Choroid plexus epithelial cell (primary cell): ENCODE measurements at regions not wholly inside any gene's neighbourhood (a gene's known extent, or its start where the extent isn't known, plus 50 kb on each side); places are given as distances from the start of the nearest gene placed in this dataset.

Source experiments
- DNase-seq: peaks from one replicate; pipeline ENCODE4 v3.0.0-alpha.2; 2010; ENCODE audit warnings: low read depth
- H3K4me3 ChIP-seq: 2 replicates; pipeline ENCODE4 v1.5.1; 2011; ENCODE audit warnings: low read depth, mild to moderate bottlenecking, control low read depth, low read length, moderate library complexity
- TF ChIP-seq, protein P1 (sequence below): conservative IDR thresholded peaks from 2 replicates; pipeline ENCODE4 v1.5.1; 2011; ENCODE audit warnings: low read depth, mild to moderate bottlenecking, control low read depth, inconsistent platforms, low read length, moderate library complexity

GRCh38 chr5:175765858-175766257 lies 105.5 kb upstream of the CPLX2 start:
- no peak for DNase-seq
- TF ChIP-seq, protein P1, sequence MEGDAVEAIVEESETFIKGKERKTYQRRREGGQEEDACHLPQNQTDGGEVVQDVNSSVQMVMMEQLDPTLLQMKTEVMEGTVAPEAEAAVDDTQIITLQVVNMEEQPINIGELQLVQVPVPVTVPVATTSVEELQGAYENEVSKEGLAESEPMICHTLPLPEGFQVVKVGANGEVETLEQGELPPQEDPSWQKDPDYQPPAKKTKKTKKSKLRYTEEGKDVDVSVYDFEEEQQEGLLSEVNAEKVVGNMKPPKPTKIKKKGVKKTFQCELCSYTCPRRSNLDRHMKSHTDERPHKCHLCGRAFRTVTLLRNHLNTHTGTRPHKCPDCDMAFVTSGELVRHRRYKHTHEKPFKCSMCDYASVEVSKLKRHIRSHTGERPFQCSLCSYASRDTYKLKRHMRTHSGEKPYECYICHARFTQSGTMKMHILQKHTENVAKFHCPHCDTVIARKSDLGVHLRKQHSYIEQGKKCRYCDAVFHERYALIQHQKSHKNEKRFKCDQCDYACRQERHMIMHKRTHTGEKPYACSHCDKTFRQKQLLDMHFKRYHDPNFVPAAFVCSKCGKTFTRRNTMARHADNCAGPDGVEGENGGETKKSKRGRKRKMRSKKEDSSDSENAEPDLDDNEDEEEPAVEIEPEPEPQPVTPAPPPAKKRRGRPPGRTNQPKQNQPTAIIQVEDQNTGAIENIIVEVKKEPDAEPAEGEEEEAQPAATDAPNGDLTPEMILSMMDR, result no peak
- H3K4me3 ChIP-seq, result no peak overlapping the region

- H3K4me3 ChIP-seq, result no peak overlapping the region
- TF ChIP-seq, protein P1, result no peak
- no peak for DNase-seq
Measured at GRCh38 chr5:175766963-175767362, 104.4 kb upstream of the CPLX2 start.

DNA sequence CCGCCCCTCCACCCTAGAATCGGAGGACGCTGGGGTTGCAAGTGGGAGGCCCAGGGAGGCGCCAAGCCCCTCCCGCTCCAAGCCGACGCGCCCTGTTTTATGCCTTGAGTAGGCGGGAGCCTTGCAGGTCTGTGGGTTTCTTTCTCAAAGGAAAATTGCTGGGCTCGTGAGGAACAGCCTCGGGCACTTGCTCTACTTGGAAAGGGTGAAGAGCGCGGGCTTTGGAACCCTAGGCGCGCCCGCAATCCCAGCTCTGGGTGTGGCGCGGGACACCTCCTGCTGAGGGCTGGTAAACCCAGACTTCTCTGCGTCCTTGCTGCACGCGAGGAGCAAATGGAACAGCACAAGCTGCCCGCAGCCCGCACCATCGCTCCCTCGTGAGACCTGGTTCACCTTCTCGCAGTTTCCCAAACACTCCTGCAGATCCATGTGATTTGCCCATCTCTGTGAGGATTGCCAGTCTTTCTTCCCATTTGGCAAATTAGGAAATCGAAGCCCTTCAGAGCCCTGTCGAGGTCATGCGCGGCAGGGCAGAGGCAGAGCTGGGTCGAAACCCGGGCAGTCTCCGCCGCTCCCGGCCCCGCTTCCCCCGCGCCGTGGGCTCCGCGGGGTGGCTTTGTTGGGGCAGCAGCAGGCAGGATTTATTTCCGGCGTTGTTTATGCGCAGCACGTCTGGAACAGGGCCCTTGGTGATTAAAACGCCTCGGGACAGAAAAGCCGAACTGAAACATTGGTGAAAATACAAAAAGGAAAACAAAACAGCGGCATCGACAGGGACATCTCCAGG lies 98.4 kb upstream of the CPLX2 start:
- H3K4me3 ChIP-seq, result no peak overlapping the region
- TF ChIP-seq, protein P1, result no peak
- DNase-seq, result no peak

DNA sequence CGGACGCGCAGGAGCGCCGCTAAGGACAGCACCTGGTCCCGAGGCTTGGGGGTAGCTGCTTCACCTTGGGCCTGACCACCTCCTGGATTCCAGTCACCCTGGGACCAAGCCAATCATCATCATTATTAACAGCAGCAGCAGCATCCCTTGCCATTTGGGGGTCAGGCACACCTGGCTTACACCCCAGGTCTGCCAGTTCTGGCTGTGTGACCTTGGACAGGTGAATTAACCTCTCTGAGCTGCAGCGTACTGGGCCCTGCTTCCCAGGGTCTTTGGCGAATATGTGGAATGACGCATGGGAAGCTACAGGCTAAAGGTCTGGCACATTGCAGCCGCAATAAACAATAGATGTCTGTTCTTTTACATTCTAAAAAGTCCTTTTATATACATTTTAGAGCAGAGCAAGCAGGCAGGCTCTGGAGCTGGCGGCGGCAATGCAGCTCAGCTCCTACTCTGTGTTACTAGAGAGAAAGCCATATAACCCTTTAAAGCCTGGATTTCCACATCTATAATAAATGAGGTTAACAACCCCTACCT lies 97.8 kb upstream of the CPLX2 start:
- TF ChIP-seq, protein P1, result no peak
- no peak overlapping the region for H3K4me3 ChIP-seq
- DNase-seq, result no peak

DNA sequence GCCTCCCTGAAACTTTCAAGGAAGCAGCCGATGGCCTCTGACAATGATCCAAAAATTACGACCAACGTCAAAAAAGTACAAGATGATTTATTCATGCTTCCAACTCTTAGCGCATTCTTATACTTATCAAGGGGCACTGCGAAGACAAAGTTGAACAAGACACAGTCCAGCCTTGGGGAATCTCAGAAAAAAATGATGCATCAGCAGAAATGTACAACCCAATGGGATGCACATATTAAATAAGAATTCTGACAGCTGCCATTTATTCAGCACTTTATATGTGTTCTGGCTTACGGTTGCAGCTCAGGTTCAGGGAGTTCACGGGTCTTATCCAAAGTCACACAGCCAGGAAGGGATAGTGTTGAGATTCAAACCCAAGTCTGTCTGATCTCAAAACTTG lies 96.0 kb upstream of the CPLX2 start:
- no peak for DNase-seq
- TF ChIP-seq, protein P1, result no peak
- H3K4me3 ChIP-seq, result no peak overlapping the region

DNA sequence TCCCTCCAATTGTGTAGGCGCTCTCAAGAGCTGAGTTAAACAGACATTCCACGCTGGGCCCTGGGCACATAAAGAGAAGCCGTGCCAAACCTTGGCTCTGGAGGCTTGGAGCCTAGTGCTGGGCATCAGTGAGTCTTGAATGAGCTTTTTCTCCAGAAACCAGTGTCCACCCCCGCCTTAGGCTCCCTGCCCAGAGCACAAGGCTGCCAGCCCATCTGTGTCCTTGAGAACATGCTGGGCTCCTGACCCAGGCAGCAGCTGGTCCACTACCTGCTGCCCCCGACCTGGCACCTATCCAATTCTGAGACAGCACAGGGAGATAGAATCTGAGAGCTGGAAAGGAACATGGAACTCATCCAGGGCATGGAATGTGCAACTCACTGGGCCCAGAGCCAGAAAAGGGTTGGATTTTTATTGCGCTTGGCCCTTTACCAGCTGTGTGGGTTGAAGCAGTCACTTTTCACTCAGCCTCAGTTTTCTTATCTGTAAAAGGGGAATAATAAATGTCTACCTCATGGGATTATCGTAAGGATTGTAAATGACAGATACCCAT lies 92.4 kb upstream of the CPLX2 start:
- DNase-seq, result no peak
- no peak overlapping the region for H3K4me3 ChIP-seq
- TF ChIP-seq, protein P1, result no peak
